ENCODE measurements at regions not wholly inside any gene's neighbourhood (a gene's known extent, or its start where the extent isn't known, plus 50 kb on each side); places are given as distances from the start of the nearest gene placed in this dataset.

- H3K27ac ChIP-seq: no peak overlapping the region
- no peaks in the 10 kb centered on the region for H3K36me3 ChIP-seq
- peaks cover 0 to 11% of the 10 kb centered on the region in 2 donors for H3K9me3 ChIP-seq
- H3K4me3 ChIP-seq: no peak overlapping the region
- H3K4me1 ChIP-seq: no peaks in the 10 kb centered on the region
- no peaks in the 10 kb centered on the region for H3K27me3 ChIP-seq
- no peak for TF ChIP-seq CTCF (IDR thresholded peaks at IDR 0.05)
- DNase-seq (ENCODE audit: low spot score): no peak
Observed at GRCh38 chr11:131229221-131229620, 141.2 kb upstream of the NTM start.

- no peak for TF ChIP-seq CTCF (IDR thresholded peaks at IDR 0.05)
Observed at GRCh38 chr11:131231317-131231940, 139.0 kb upstream of the NTM start.

GRCh38 chr11:131232261-131232660, 138.2 kb upstream of the NTM start:
- Histone ChIP-seq H3K36me3 (no peaks in the 10 kb centered on the region), H3K27ac (no peak overlapping the region), H3K4me1 (no peaks in the 10 kb centered on the region), H3K4me3 (no peak overlapping the region), H3K9me3 (no peaks in the 10 kb centered on the region), H3K27me3 (no peaks in the 10 kb centered on the region)
- TF ChIP-seq CTCF (IDR thresholded peaks at IDR 0.05): no peak
- no peak for DNase-seq (ENCODE audit: low spot score)

More at GRCh38 chr11:131231317-131231940, 139.0 kb upstream of the NTM start:
- no peaks in the 10 kb centered on the region for H3K27me3 ChIP-seq
- no peaks in the 10 kb centered on the region for H3K36me3 ChIP-seq
- H3K4me1 ChIP-seq: no peaks in the 10 kb centered on the region
- H3K4me3 ChIP-seq: no peak overlapping the region
- H3K27ac ChIP-seq: no peak overlapping the region
- H3K9me3 ChIP-seq: no peaks in the 10 kb centered on the region
- DNase-seq (ENCODE audit: low spot score): no peak

GRCh38 chr11:131234221-131234620, 136.2 kb upstream of the NTM start:
- Histone ChIP-seq H3K4me3 (no peak overlapping the region), H3K27me3 (no peaks in the 10 kb centered on the region), H3K27ac (no peak overlapping the region), H3K36me3 (no peaks in the 10 kb centered on the region), H3K9me3 (no peaks in the 10 kb centered on the region), H3K4me1 (no peaks in the 10 kb centered on the region)
- DNase-seq (ENCODE audit: low spot score): no peak
- no peak for TF ChIP-seq CTCF (IDR thresholded peaks at IDR 0.05)

- DNase-seq (ENCODE audit: low spot score): no peak
- H3K27me3 ChIP-seq: no peaks in the 10 kb centered on the region
- no peak overlapping the region for H3K4me3 ChIP-seq
- H3K36me3 ChIP-seq: no peaks in the 10 kb centered on the region
- H3K9me3 ChIP-seq: no peaks in the 10 kb centered on the region
- no peak for TF ChIP-seq CTCF (IDR thresholded peaks at IDR 0.05)
- H3K4me1 ChIP-seq: no peaks in the 10 kb centered on the region
- no peak overlapping the region for H3K27ac ChIP-seq
Observed at GRCh38 chr11:131235328-131236298, 134.8 kb upstream of the NTM start.

Measured in right atrium auricular region (tissue), 2 donors.